GM23338 (cell line): ENCODE measurements at regions not wholly inside any gene's neighbourhood (a gene's known extent, or its start where the extent isn't known, plus 50 kb on each side); places are given as distances from the start of the nearest gene placed in this dataset.

Experiments used
- ATAC-seq: fragments of 200-7000 bp; cut with Tn5 transposase; 3 replicates; pipeline ENCODE4 v1.9.1; 2020
- DNase-seq: peaks from one replicate; pipeline ENCODE4 v3.0.0-alpha.2; 2015; ENCODE audit warnings: low spot score
- H2AFZ ChIP-seq: fragments of 200-600 bp; sonication (generic); 2 replicates; pipeline ENCODE4 v1.8.0; 2016; ENCODE audit warnings: antibody characterized with exemption, mild to moderate bottlenecking, moderate library complexity
- H3F3A ChIP-seq: fragments of 200-600 bp; sonication (generic); replicated peaks from 2 replicates; pipeline ENCODE4 v1.8.0; 2017; ENCODE audit warnings: antibody characterized with exemption, mixed run types, low read depth
- H3K27ac ChIP-seq: fragments of 200-600 bp; sonication (generic); 2 replicates; pipeline ENCODE4 v1.6.1; 2016; ENCODE audit warnings: low read depth
- H3K27me3 ChIP-seq: fragments of 200-600 bp; sonication (generic); 2 replicates; pipeline ENCODE4 v1.8.0; 2016; ENCODE audit warnings: mild to moderate bottlenecking, mixed run types, moderate library complexity; ENCODE audit not compliant: insufficient read depth
- H3K36me3 ChIP-seq: fragments of 200-600 bp; sonication (generic); 2 replicates; pipeline ENCODE4 v1.8.0; 2016; ENCODE audit warnings: mild to moderate bottlenecking; ENCODE audit not compliant: insufficient read depth
- H3K4me1 ChIP-seq: fragments of 200-600 bp; sonication (generic); 2 replicates; pipeline ENCODE4 v1.8.0; 2016; ENCODE audit warnings: mild to moderate bottlenecking, moderate library complexity; ENCODE audit not compliant: insufficient read depth
- H3K4me2 ChIP-seq: fragments of 200-600 bp; sonication (generic); 2 replicates; pipeline ENCODE4 v1.7.1; 2017; ENCODE audit warnings: mixed run types
- H3K4me3 ChIP-seq: fragments of 200-600 bp; sonication (generic); 2 replicates; pipeline ENCODE4 v1.6.1; 2016; ENCODE audit warnings: mixed run types
- H3K79me2 ChIP-seq: fragments of 200-600 bp; sonication (generic); replicated peaks from 2 replicates; pipeline ENCODE4 v1.8.0; 2017; ENCODE audit warnings: mild to moderate bottlenecking; ENCODE audit not compliant: insufficient read depth
- H3K9me2 ChIP-seq: fragments of 200-600 bp; sonication (generic); 2 replicates; pipeline ENCODE4 v1.8.0; 2017; ENCODE audit not compliant: insufficient read depth
- H4K20me1 ChIP-seq: fragments of 200-600 bp; sonication (generic); replicated peaks from 2 replicates; pipeline ENCODE4 v1.8.0; 2017; ENCODE audit warnings: mild to moderate bottlenecking; ENCODE audit not compliant: insufficient read depth
- H3K27ac Mint-ChIP-seq: 2 replicates; pipeline ENCODE4 v1.8.0; 2020; ENCODE audit warnings: inconsistent platforms, mild to moderate bottlenecking, moderate library complexity, mixed read lengths
- H3K27me3 Mint-ChIP-seq: 3 replicates; pipeline ENCODE4 v1.8.0; 2022; ENCODE audit warnings: low read depth, mild to moderate bottlenecking, moderate library complexity, mixed read lengths, inconsistent platforms; ENCODE audit not compliant: insufficient read depth, poor library complexity
- H3K36me3 Mint-ChIP-seq: 3 replicates; pipeline ENCODE4 v1.8.0; 2021; ENCODE audit warnings: low read depth, mild to moderate bottlenecking, inconsistent platforms, moderate library complexity, mixed read lengths
- H3K4me1 Mint-ChIP-seq: 3 replicates; pipeline ENCODE4 v1.8.0; 2020; ENCODE audit warnings: mild to moderate bottlenecking, inconsistent platforms, mixed read lengths
- H3K4me3 Mint-ChIP-seq: 3 replicates; pipeline ENCODE4 v1.8.0; 2021; ENCODE audit warnings: moderate library complexity, mild to moderate bottlenecking, inconsistent platforms, mixed read lengths
- H3K9me3 Mint-ChIP-seq: 3 replicates; pipeline ENCODE4 v1.8.0; 2020; ENCODE audit warnings: moderate library complexity, mild to moderate bottlenecking, inconsistent platforms, mixed read lengths
- CREB1 ChIP-seq: fragments of 250-450 bp; sonication (Bioruptor Pico); IDR thresholded peaks from 2 replicates; pipeline ENCODE4 v1.5.0; 2020; ENCODE audit warnings: low read depth, mild to moderate bottlenecking, moderate library complexity
- EZH2 ChIP-seq: fragments of 200-600 bp; sonication (generic); IDR thresholded peaks from one replicate; pipeline ENCODE4 v1.8.0; 2017; ENCODE audit warnings: antibody characterized with exemption, mild to moderate bottlenecking, low read depth; ENCODE audit not compliant: unreplicated experiment
- EZH2phosphoT487 ChIP-seq: fragments of 200-600 bp; sonication (generic); IDR thresholded peaks from one replicate; pipeline ENCODE4 v1.8.1; 2018; ENCODE audit warnings: antibody characterized with exemption; ENCODE audit not compliant: unreplicated experiment
- JUNB ChIP-seq: IDR thresholded peaks from one replicate; pipeline ENCODE4 v1.6.1; 2016; ENCODE audit warnings: antibody characterized with exemption; ENCODE audit not compliant: unreplicated experiment
- NANOG ChIP-seq: IDR thresholded peaks from 2 replicates; pipeline ENCODE4 v1.6.1; 2016; ENCODE audit warnings: antibody characterized with exemption, borderline replicate concordance
- POLR2AphosphoS5 ChIP-seq: IDR thresholded peaks from 2 replicates; pipeline ENCODE4 v1.6.1; 2016; ENCODE audit warnings: antibody characterized with exemption, low read depth
- STAT1 ChIP-seq: IDR thresholded peaks from one replicate; pipeline ENCODE4 v1.6.1; 2016; ENCODE audit warnings: antibody characterized with exemption; ENCODE audit not compliant: unreplicated experiment
- ZNF114 ChIP-seq: fragments of 250-450 bp; sonication (Bioruptor Pico); IDR thresholded peaks from 2 replicates; pipeline ENCODE4 v1.5.0; 2020; ENCODE audit warnings: mild to moderate bottlenecking, moderate library complexity
- ZNF331 ChIP-seq: fragments of 250-450 bp; sonication (Bioruptor Pico); IDR thresholded peaks from 2 replicates; pipeline ENCODE4 v1.5.0; 2020; ENCODE audit warnings: low read depth, mild to moderate bottlenecking, moderate library complexity
- ZNF462 ChIP-seq: fragments of 250-450 bp; sonication (Bioruptor Pico); IDR thresholded peaks from 2 replicates; pipeline ENCODE4 v1.5.0; 2020; ENCODE audit warnings: mild to moderate bottlenecking, moderate library complexity

- Histone ChIP-seq H3K36me3 (no peaks in the 10 kb centered on the region), H3F3A (no peaks in the 10 kb centered on the region), H2AFZ (no peak overlapping the region), H3K79me2 (no peaks in the 10 kb centered on the region), H3K4me1 (no peaks in the 10 kb centered on the region), H3K4me2 (no peak overlapping the region), H3K27me3 (no peaks in the 10 kb centered on the region), H3K4me3 (no peak overlapping the region), H3K9me2 (no peaks in the 10 kb centered on the region), H3K27ac (no peak overlapping the region), H4K20me1 (no peaks in the 10 kb centered on the region)
- TF ChIP-seq JUNB: no peak
- no peak for TF ChIP-seq ZNF331 (CRISPR knock-in tag)
- TF ChIP-seq STAT1: no peak
- no peak for TF ChIP-seq CREB1 (CRISPR knock-in tag)
- Mint-ChIP-seq H3K9me3 (no peaks in the 10 kb centered on the region; the same call in 2 of the 3 replicates), H3K27ac (no peak overlapping the region), H3K4me3 (no peak overlapping the region), H3K27me3 (peaks cover 13% of the 10 kb centered on the region), H3K36me3 (no peaks in the 10 kb centered on the region), H3K4me1 (peaks cover 2% of the 10 kb centered on the region; the same call in 2 of the 3 replicates)
- ATAC-seq: no peak
- DNase-seq: no peak
Measured at GRCh38 chr1:25048728-25049127, 118.7 kb upstream of the RUNX3 start.

GRCh38 chr1:25047506-25048240 is 117.6 kb upstream of the RUNX3 start:
- no peak overlapping the region for H3K27ac ChIP-seq
- TF ChIP-seq POLR2AphosphoS5 (no peak), NANOG (no peak), EZH2phosphoT487 (no peak), ZNF114 (CRISPR knock-in tag) (no peak), ZNF462 (CRISPR knock-in tag) (no peak), EZH2 (no peak)
- Mint-ChIP-seq H3K27ac (no peak overlapping the region), H3K27me3 (peaks cover 7% of the 10 kb centered on the region), H3K4me3 (no peak overlapping the region), H3K4me1 (no peaks in the 10 kb centered on the region; the same call in 2 of the 3 replicates), H3K9me3 (no peaks in the 10 kb centered on the region; the same call in 2 of the 3 replicates), H3K36me3 (no peaks in the 10 kb centered on the region)
- H3K4me3 ChIP-seq: no peak overlapping the region
- no peaks in the 10 kb centered on the region for H3K4me1 ChIP-seq
- no peaks in the 10 kb centered on the region for H3K36me3 ChIP-seq
- ATAC-seq (no peak), DNase-seq (no peak)
- H4K20me1 ChIP-seq: no peaks in the 10 kb centered on the region
- no peaks in the 10 kb centered on the region for H3K27me3 ChIP-seq
- no peak overlapping the region for H2AFZ ChIP-seq
- no peaks in the 10 kb centered on the region for H3K79me2 ChIP-seq
- H3K9me2 ChIP-seq: no peaks in the 10 kb centered on the region
- no peaks in the 10 kb centered on the region for H3F3A ChIP-seq
- no peak overlapping the region for H3K4me2 ChIP-seq
